GM12878 (cell line): ENCODE measurements at regions not wholly inside any gene's neighbourhood (a gene's known extent, or its start where the extent isn't known, plus 50 kb on each side); places are given as distances from the start of the nearest gene placed in this dataset.

Experiments
- ATAC-seq: fragments of 200-7000 bp; cut with Tn5 transposase; 3 replicates; pipeline ENCODE4 v1.9.1; 2020; ENCODE audit warnings: mild to moderate bottlenecking, moderate library complexity
- BruUV-seq: library from RNA; stranded (reverse); fragments of 400-500 nt; replicated peaks from 2 replicates; lab custom pipeline; 2021; lab: Mats Ljungman, UMichigan
- CTCF ChIA-PET: fragments of 300-600 bp; sonication (Branson Sonifier 250); formaldehyde crosslinking; extraction: SDS; loops from one replicate; lab custom pipeline; 2021; ENCODE audit warnings: inconsistent platforms; lab: Yijun Ruan, JAX
- POLR2A ChIA-PET: fragments of 350-600 bp; formaldehyde crosslinking; extraction: SDS; loops from one replicate; lab custom pipeline; 2021; ENCODE audit warnings: inconsistent platforms; lab: Charles Lee
- RAD21 ChIA-PET: fragments of 300-600 bp; sonication (Branson Sonifier 250); formaldehyde crosslinking; loops from one replicate; lab custom pipeline; 2023; ENCODE audit warnings: antibody characterized with exemption; ENCODE audit not compliant: unreplicated experiment; lab: Charles Lee
- SMC1A ChIA-PET: fragments of 300-600 bp; sonication (Branson Sonifier 250); formaldehyde crosslinking; loops from one replicate; lab custom pipeline; 2023; ENCODE audit not compliant: unreplicated experiment, uncharacterized antibody; lab: Charles Lee
- DNase-seq: peaks from one replicate; pipeline ENCODE4 v3.0.0-alpha.2; 2011; ENCODE audit warnings: low read depth, low spot score
- FAIRE-seq: peaks from 3 replicates; lab custom pipeline; 2011; peaks lifted over from hg19 to GRCh38; lab: Jason Lieb, UNC
- H2AFZ ChIP-seq: 2 replicates; pipeline ENCODE4 v1.6.0; 2011; ENCODE audit warnings: low read depth, low read length, control low read depth; ENCODE audit not compliant: control insufficient read depth
- H3K27ac ChIP-seq: 2 replicates; pipeline ENCODE4 v1.5.1; 2011; ENCODE audit warnings: control low read depth; ENCODE audit not compliant: control insufficient read depth, insufficient read depth
- H3K27me3 ChIP-seq, 2 experiments: replicated peaks in 1 of 2; 2 replicates each; pipeline versions ENCODE4 v1.6.0 to v1.6.1; 2011; ENCODE audit warnings: low read length in 1 of 2; ENCODE audit not compliant: control insufficient read depth in 2 of 2, insufficient read depth in 2 of 2
- H3K36me3 ChIP-seq, 2 experiments: 2 replicates each; pipeline ENCODE4 v1.5.1; 2011; ENCODE audit warnings: low read length in 1 of 2; ENCODE audit not compliant: control insufficient read depth in 2 of 2, insufficient read depth in 2 of 2
- H3K4me1 ChIP-seq: 2 replicates; pipeline ENCODE4 v1.6.1; 2011; ENCODE audit warnings: mild to moderate bottlenecking, low read length, moderate library complexity, mixed read lengths; ENCODE audit not compliant: control insufficient read depth, insufficient read depth
- H3K4me2 ChIP-seq: 2 replicates; pipeline ENCODE4 v1.6.0; 2011; ENCODE audit warnings: control low read depth; ENCODE audit not compliant: control insufficient read depth, insufficient read depth
- H3K4me3 ChIP-seq: fragments of 200-600 bp; sonication (generic); 2 replicates; pipeline ENCODE4 v1.5.1; 2016
- H3K79me2 ChIP-seq: 2 replicates; pipeline ENCODE4 v1.6.0; 2011; ENCODE audit warnings: low read length; ENCODE audit not compliant: control insufficient read depth, insufficient read depth
- H3K9ac ChIP-seq: 2 replicates; pipeline ENCODE4 v1.8.0; 2011; ENCODE audit warnings: low read length, control low read depth, mixed read lengths; ENCODE audit not compliant: control insufficient read depth, insufficient read depth
- H3K9me3 ChIP-seq: replicated peaks from 3 replicates; pipeline ENCODE4 v1.5.1; 2011; ENCODE audit warnings: mild to moderate bottlenecking, low read length; ENCODE audit not compliant: control insufficient read depth, insufficient read depth
- H4K20me1 ChIP-seq: 2 replicates; pipeline ENCODE4 v1.6.0; 2011; ENCODE audit not compliant: control insufficient read depth, insufficient read depth
- ATF7 ChIP-seq: fragments of 450-650 bp; IDR thresholded peaks from 2 replicates; pipeline ENCODE4 v1.6.1; 2016; ENCODE audit warnings: low read depth, mild to moderate bottlenecking
- BACH1 ChIP-seq: fragments of 450-650 bp; IDR thresholded peaks from 2 replicates; pipeline ENCODE4 v1.6.1; 2017; ENCODE audit warnings: mild to moderate bottlenecking, borderline replicate concordance
- CREM ChIP-seq: IDR thresholded peaks from 2 replicates; pipeline ENCODE4 v1.6.1; 2014; ENCODE audit warnings: antibody characterized with exemption, low read depth
- HDAC2 ChIP-seq: fragments of 200-600 bp; sonication (generic); IDR thresholded peaks from 2 replicates; pipeline ENCODE4 v1.6.1; 2017
- HSF1 ChIP-seq: fragments of 150-350 bp; IDR thresholded peaks from 2 replicates; pipeline ENCODE4 v1.6.1; 2014; ENCODE audit warnings: mild to moderate bottlenecking, low read depth, low read length
- IRF3 ChIP-seq: fragments of 450-650 bp; IDR thresholded peaks from 2 replicates; pipeline ENCODE4 v1.6.1; 2014; ENCODE audit warnings: mild to moderate bottlenecking
- LARP7 ChIP-seq: fragments of 450-650 bp; IDR thresholded peaks from 2 replicates; pipeline ENCODE4 v1.6.1; 2017; ENCODE audit warnings: mild to moderate bottlenecking
- MAX ChIP-seq: IDR thresholded peaks from 2 replicates; pipeline ENCODE4 v1.6.1; 2012; ENCODE audit warnings: low read depth, low read length, improper control_type of control experiment
- MLLT1 ChIP-seq: fragments of 450-650 bp; IDR thresholded peaks from 2 replicates; pipeline ENCODE4 v1.6.1; 2016; ENCODE audit warnings: mild to moderate bottlenecking
- MYC ChIP-seq: IDR thresholded peaks from 2 replicates; pipeline ENCODE4 v1.6.1; 2011; ENCODE audit warnings: mild to moderate bottlenecking, low read length, moderate library complexity, inconsistent platforms; ENCODE audit not compliant: insufficient read depth, insufficient replicate concordance, insufficient read length, severe bottlenecking
- NFYB ChIP-seq: IDR thresholded peaks from 2 replicates; pipeline ENCODE4 v1.6.1; 2011; ENCODE audit warnings: low read depth, mild to moderate bottlenecking, low read length, improper control_type of control experiment, moderate library complexity; ENCODE audit not compliant: insufficient read depth
- SKIL ChIP-seq: fragments of 450-650 bp; IDR thresholded peaks from 2 replicates; pipeline ENCODE4 v1.6.1; 2017; ENCODE audit warnings: mild to moderate bottlenecking, low read depth, inconsistent platforms; ENCODE audit not compliant: poor library complexity, severe bottlenecking
- SREBF1 ChIP-seq: IDR thresholded peaks from 2 replicates; pipeline ENCODE4 v1.6.1; 2012; ENCODE audit warnings: mild to moderate bottlenecking, low read length
- ZBED1 ChIP-seq: IDR thresholded peaks from 2 replicates; pipeline ENCODE4 v1.6.1; 2016; ENCODE audit warnings: borderline replicate concordance
- ZNF274 ChIP-seq: IDR thresholded peaks from one replicate; pipeline ENCODE4 v1.8.0; 2011; ENCODE audit not compliant: insufficient read length, insufficient read depth
- WGBS: methylation state at CpG from one replicate; pipeline ENCODE4 v1.1.6; 2016; ENCODE audit warnings: low lambda C conversion rate; ENCODE audit not compliant: insufficient replicate concordance, insufficient coverage; ENCODE audit errors: missing lambda C conversion rate; 5-methylcytosine and 5-hydroxymethylcytosine counted together
- in situ Hi-C: fragments of 300-500 bp; cut with MboI; formaldehyde crosslinking; loops from 9 replicates; pipeline ENCODE4 v1.14.3; 2018; ENCODE audit warnings: mixed read lengths
- intact Hi-C: fragments of 100-400 bp; cut with micrococcal nuclease; formaldehyde crosslinking; loops from one replicate; pipeline ENCODE4 v1.14.2; 2022; ENCODE audit not compliant: unreplicated experiment

- Histone ChIP-seq H3K27ac (no peak overlapping the region), H3K4me3 (no peak overlapping the region), H3K9me3 (no peaks in the 10 kb centered on the region), H3K4me1 (no peaks in the 10 kb centered on the region), H3K79me2 (no peaks in the 10 kb centered on the region), H3K9ac (no peak overlapping the region), H4K20me1 (no peaks in the 10 kb centered on the region), H3K36me3 (no peaks in the 10 kb centered on the region), H3K27me3 (no peaks in the 10 kb centered on the region), H3K4me2 (no peak overlapping the region), H2AFZ (no peak overlapping the region)
- DNase-seq (no peak), ATAC-seq (no peak), FAIRE-seq (no peak)
- ChIA-PET SMC1A (interaction anchor here (0.9 kb wide), 1 partner anchor 13 kb away, joined by 3 read pairs; no protein-coding TSS in a partner anchor), CTCF (no interaction called here), RAD21 (no interaction called here), POLR2A (no interaction called here)
- in situ Hi-C loops: no loop called here
- no peak for TF ChIP-seq IRF3
- no peak for TF ChIP-seq SKIL
- TF ChIP-seq SREBF1: no peak
- TF ChIP-seq MAX: no peak
- no peak for TF ChIP-seq CREM
- no peak for TF ChIP-seq ATF7
- no peak for TF ChIP-seq BACH1
- no peak for TF ChIP-seq LARP7
- no peak for TF ChIP-seq HSF1
- no peak for TF ChIP-seq NFYB
- no peak for TF ChIP-seq ZBED1
- no peak for TF ChIP-seq MYC
- no peak for TF ChIP-seq ZNF274
- no peak for TF ChIP-seq HDAC2
- no peak for TF ChIP-seq MLLT1
- BruUV-seq: no TSS peak
- intact Hi-C loops: no loop called here
- WGBS: 25% methylated on average over 3 of the region's 3 CpGs
These were observed 367.0 kb downstream of the RAB28 start for GRCh38 chr4:13117185-13117584.
